SK-N-SH (cell line): ENCODE measurements at regions not wholly inside any gene's neighbourhood (a gene's known extent, or its start where the extent isn't known, plus 50 kb on each side); places are given as distances from the start of the nearest gene placed in this dataset.

ENCODE experiments used
- CTCF ChIA-PET: fragments of 300-600, 350-600 bp; formaldehyde crosslinking; extraction: SDS; loops from one replicate; lab custom pipeline; 2021; lab: Yijun Ruan, JAX
- POLR2A ChIA-PET: fragments of 350-600 bp; sonication (Branson Sonifier 250); formaldehyde crosslinking; extraction: SDS; loops from one replicate; lab custom pipeline; 2020; ENCODE audit warnings: antibody characterized with exemption, inconsistent platforms; lab: Yijun Ruan, JAX
- DNase-seq: peaks from one replicate; pipeline ENCODE4 v3.0.0; 2012
- H2AFZ ChIP-seq: fragments of 200-600 bp; sonication (generic); 2 replicates; pipeline ENCODE4 v1.8.1; 2016; ENCODE audit warnings: antibody characterized with exemption, mild to moderate bottlenecking, low read depth
- H3F3A ChIP-seq: fragments of 200-600 bp; sonication (generic); replicated peaks from 2 replicates; pipeline ENCODE3; 2016; ENCODE audit warnings: antibody characterized with exemption, mild to moderate bottlenecking; ENCODE audit not compliant: insufficient read depth
- H3K27ac ChIP-seq, 2 experiments: fragments of 200-500 bp in 1 of 2; fragments of 200-600 bp in 1 of 2; sonication (Bioruptor generic) in 1 of 2; sonication (generic), shearing (Covaris generic) in 1 of 2; 2 replicates each; pipeline versions ENCODE4 v1.5.1 to v1.6.1; 2014 to 2016; ENCODE audit warnings: low read depth in 2 of 2, inconsistent platforms in 1 of 2, low read length in 1 of 2, mild to moderate bottlenecking in 1 of 2, mixed read lengths in 1 of 2
- H3K27me3 ChIP-seq: fragments of 200-600 bp; sonication (generic), shearing (Covaris generic); 2 replicates; pipeline ENCODE4 v1.6.1; 2016; ENCODE audit warnings: mixed run types; ENCODE audit not compliant: insufficient read depth
- H3K36me3 ChIP-seq, 2 experiments: fragments of 200-500 bp in 1 of 2; fragments of 200-600 bp in 1 of 2; sonication (Bioruptor generic) in 1 of 2; sonication (generic) in 1 of 2; replicated peaks in 1 of 2; 2 replicates each; pipeline versions ENCODE3 to v1.5.1; 2014 to 2016; ENCODE audit warnings: low read length in 1 of 2, mild to moderate bottlenecking in 1 of 2; ENCODE audit not compliant: insufficient read depth in 2 of 2, control insufficient read depth in 1 of 2
- H3K4me1 ChIP-seq, 2 experiments: fragments of 200-500 bp in 1 of 2; fragments of 200-600 bp in 1 of 2; sonication (Bioruptor generic) in 1 of 2; sonication (generic), shearing (Covaris generic) in 1 of 2; 2 replicates each; pipeline versions ENCODE4 v1.5.1 to v1.6.1; 2014 to 2016; ENCODE audit warnings: low read depth in 1 of 2, low read length in 1 of 2, mixed run types in 1 of 2; ENCODE audit not compliant: insufficient read depth in 2 of 2, control insufficient read depth in 1 of 2
- H3K4me2 ChIP-seq: fragments of 200-600 bp; sonication (generic), shearing (Covaris generic); 2 replicates; pipeline ENCODE4 v1.6.1; 2017; ENCODE audit warnings: mixed run types
- H3K4me3 ChIP-seq, 2 experiments: fragments of 200-500 bp in 1 of 2; fragments of 200-600 bp in 1 of 2; sonication (Bioruptor generic) in 1 of 2; sonication (generic), shearing (Covaris generic) in 1 of 2; 2 replicates each; pipeline versions ENCODE4 v1.5.1 to v1.8.1; 2014 to 2016; ENCODE audit warnings: low read depth in 2 of 2, inconsistent platforms in 1 of 2, low read length in 1 of 2, mild to moderate bottlenecking in 1 of 2, mixed read lengths in 1 of 2, moderate library complexity in 1 of 2
- H3K79me2 ChIP-seq: fragments of 200-600 bp; sonication (generic); 2 replicates; pipeline ENCODE4 v1.8.1; 2017; ENCODE audit warnings: mild to moderate bottlenecking; ENCODE audit not compliant: insufficient read depth
- H3K9ac ChIP-seq: fragments of 200-600 bp; sonication (generic); 2 replicates; pipeline ENCODE4 v1.6.1; 2017; ENCODE audit warnings: mixed run types
- H3K9me2 ChIP-seq: fragments of 200-600 bp; sonication (generic); 2 replicates; pipeline ENCODE4 v1.6.1; 2017; ENCODE audit warnings: mixed run types
- H3K9me3 ChIP-seq: fragments of 200-600 bp; sonication (generic); 2 replicates; pipeline ENCODE4 v1.6.1; 2017; ENCODE audit warnings: mixed run types, mild to moderate bottlenecking, moderate library complexity
- H4K20me1 ChIP-seq: fragments of 200-600 bp; sonication (generic); 2 replicates; pipeline ENCODE4 v1.6.1; 2017; ENCODE audit warnings: mild to moderate bottlenecking, mixed run types; ENCODE audit not compliant: insufficient read depth
- CHD2 ChIP-seq: fragments of 150-350 bp; IDR thresholded peaks from 2 replicates; pipeline ENCODE4 v1.6.1; 2018; ENCODE audit warnings: low read length; ENCODE audit not compliant: partially characterized antibody
- CTCF ChIP-seq: fragments of 200-600 bp; sonication (generic); IDR thresholded peaks from 2 replicates; pipeline ENCODE4 v1.6.1; 2017; ENCODE audit warnings: antibody characterized with exemption, mild to moderate bottlenecking, moderate library complexity
- ELF1 ChIP-seq: IDR thresholded peaks from 2 replicates; pipeline ENCODE4 v1.4.0; 2012
- EP300 ChIP-seq, 2 experiments: IDR thresholded peaks; 2 replicates each; pipeline versions ENCODE4 v1.4.0 to v1.6.1; 2012; ENCODE audit warnings: borderline replicate concordance in 1 of 2, low read depth in 1 of 2, low read length in 1 of 2
- EZH2phosphoT487 ChIP-seq: fragments of 200-600 bp; sonication (generic); IDR thresholded peaks from 2 replicates; pipeline ENCODE4 v1.6.1; 2017; ENCODE audit warnings: low read depth, mixed run types, mild to moderate bottlenecking, antibody characterized with exemption, moderate library complexity, borderline replicate concordance
- FOSL2 ChIP-seq: IDR thresholded peaks from 2 replicates; pipeline ENCODE4 v1.4.0; 2012; ENCODE audit warnings: low read depth, mild to moderate bottlenecking, moderate library complexity, borderline replicate concordance
- FOXJ3 ChIP-seq: sonication (generic); formaldehyde crosslinking; IDR thresholded peaks from 2 replicates; pipeline ENCODE4 v1.5.1; 2020; ENCODE audit warnings: mild to moderate bottlenecking, missing genetic modification reagents
- FOXM1 ChIP-seq: IDR thresholded peaks from 2 replicates; pipeline ENCODE4 v1.4.0; 2012; ENCODE audit warnings: low read depth, mild to moderate bottlenecking
- GABPA ChIP-seq: IDR thresholded peaks from 2 replicates; pipeline ENCODE4 v1.4.0; 2012; ENCODE audit warnings: low read depth, mild to moderate bottlenecking
- GATA2 ChIP-seq: sonication (generic); formaldehyde crosslinking; IDR thresholded peaks from 2 replicates; pipeline ENCODE4 v1.5.0; 2020; ENCODE audit warnings: mild to moderate bottlenecking, missing genetic modification reagents
- JUND ChIP-seq: IDR thresholded peaks from 2 replicates; pipeline ENCODE4 v1.4.0; 2012
- MAX ChIP-seq: IDR thresholded peaks from 2 replicates; pipeline ENCODE4 v1.4.0; 2012; ENCODE audit warnings: low read depth
- MEF2A ChIP-seq: IDR thresholded peaks from 2 replicates; pipeline ENCODE4 v1.4.0; 2012; ENCODE audit warnings: low read depth, borderline replicate concordance
- MXI1 ChIP-seq: IDR thresholded peaks from 2 replicates; pipeline ENCODE4 v1.6.1; 2012; ENCODE audit warnings: mild to moderate bottlenecking, low read depth, low read length, improper control_type of control experiment
- NFIC ChIP-seq: IDR thresholded peaks from 2 replicates; pipeline ENCODE4 v1.4.0; 2012; ENCODE audit warnings: borderline replicate concordance
- NRF1 ChIP-seq: IDR thresholded peaks from 2 replicates; pipeline ENCODE4 v1.6.1; 2012; ENCODE audit warnings: low read depth, mild to moderate bottlenecking, low read length
- RCOR1 ChIP-seq: fragments of 150-350 bp; IDR thresholded peaks from 2 replicates; pipeline ENCODE4 v1.6.1; 2017; ENCODE audit warnings: antibody characterized with exemption, low read length
- REST ChIP-seq: IDR thresholded peaks from 2 replicates; pipeline ENCODE4 v1.6.1; 2012; ENCODE audit warnings: mild to moderate bottlenecking, low read depth, low read length, moderate library complexity
- SIN3A ChIP-seq: IDR thresholded peaks from 2 replicates; pipeline ENCODE4 v1.6.1; 2012; ENCODE audit warnings: low read depth, mild to moderate bottlenecking, low read length, moderate library complexity, borderline replicate concordance
- SMC3 ChIP-seq: IDR thresholded peaks from 2 replicates; pipeline ENCODE4 v1.6.1; 2012; ENCODE audit warnings: low read depth, low read length, improper control_type of control experiment
- TAF1 ChIP-seq: IDR thresholded peaks from 2 replicates; pipeline ENCODE4 v1.6.1; 2012; ENCODE audit warnings: low read depth, mild to moderate bottlenecking, low read length, moderate library complexity, borderline replicate concordance
- TCF12 ChIP-seq: IDR thresholded peaks from 2 replicates; pipeline ENCODE4 v1.4.0; 2012
- USF2 ChIP-seq: fragments of 150-350 bp; IDR thresholded peaks from 2 replicates; pipeline ENCODE4 v1.6.1; 2017; ENCODE audit warnings: antibody characterized with exemption, low read length, low read depth, borderline replicate concordance
- WGBS: methylation state at CpG from one replicate; pipeline ENCODE4 v1.1.6; 2017; ENCODE audit warnings: low lambda C conversion rate; 5-methylcytosine and 5-hydroxymethylcytosine counted together
- TF ChIP-seq, protein P1 (sequence below): IDR thresholded peaks from 2 replicates; pipeline ENCODE4; 2012
- TF ChIP-seq, protein P2 (sequence below): fragments of 150-350 bp; IDR thresholded peaks from 2 replicates; pipeline ENCODE4 v1.6.1; 2016; ENCODE audit warnings: mild to moderate bottlenecking, low read depth, low read length

GRCh38 chr1:203559523-203559922, 65.6 kb downstream of the OPTC start:
- Histone ChIP-seq H3K27me3 (no peaks in the 10 kb centered on the region), H3K9me3 (no peaks in the 10 kb centered on the region), H4K20me1 (no peaks in the 10 kb centered on the region), H3K27ac (peak overlapping the region; percentile 96 to 99; a peak in 3 of 4 replicates), H2AFZ (no peak overlapping the region), H3K4me3 (no peak overlapping the region), H3K4me2 (peak overlapping the region; percentile 83), H3K36me3 (no peaks in the 10 kb centered on the region), H3K9me2 (no peaks in the 10 kb centered on the region), H3K4me1 (peaks cover 37 to 41% of the 10 kb centered on the region in 2 experiments), H3K79me2 (no peaks in the 10 kb centered on the region), H3K9ac (peak overlapping the region; percentile 57), H3F3A (peaks cover 67% of the 10 kb centered on the region)
- DNase-seq = no peak
- WGBS = 54% methylated on average over 6 of the region's 6 CpGs
- CTCF ChIA-PET = no interaction called here
- POLR2A ChIA-PET = no interaction called here
- TF ChIP-seq NRF1 (no peak), CTCF (no peak), FOXM1 (no peak), FOXJ3 (CRISPR knock-in tag) (no peak), SIN3A (no peak), FOSL2 (peak; percentile 65), REST (0 out of 2 replicates have a peak, but pooled peaks have one; percentile 22), MXI1 (no peak), TAF1 (no peak), USF2 (no peak), GABPA (no peak; the same call in 1 of the 2 replicates), CHD2 (no peak), JUND (peak; percentile 71), ELF1 (no peak), NFIC (peak; percentile 60), MEF2A (no peak), SMC3 (no peak), RCOR1 (no peak), MAX (peak; percentile 57), EP300 (IDR thresholded peaks at IDR 0.05; ENCODE audit: borderline replicate concordance in 1 of 2, low read depth in 1 of 2, low read length in 1 of 2) (peak in 1 of 2 experiments; percentile 67; a peak in 1 of 4 replicates), GATA2 (no peak), TCF12 (peak; percentile 87), EZH2phosphoT487 (no peak)
- TF ChIP-seq, protein P1, sequence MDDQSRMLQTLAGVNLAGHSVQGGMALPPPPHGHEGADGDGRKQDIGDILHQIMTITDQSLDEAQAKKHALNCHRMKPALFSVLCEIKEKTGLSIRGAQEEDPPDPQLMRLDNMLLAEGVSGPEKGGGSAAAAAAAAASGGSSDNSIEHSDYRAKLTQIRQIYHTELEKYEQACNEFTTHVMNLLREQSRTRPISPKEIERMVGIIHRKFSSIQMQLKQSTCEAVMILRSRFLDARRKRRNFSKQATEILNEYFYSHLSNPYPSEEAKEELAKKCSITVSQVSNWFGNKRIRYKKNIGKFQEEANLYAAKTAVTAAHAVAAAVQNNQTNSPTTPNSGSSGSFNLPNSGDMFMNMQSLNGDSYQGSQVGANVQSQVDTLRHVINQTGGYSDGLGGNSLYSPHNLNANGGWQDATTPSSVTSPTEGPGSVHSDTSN = peak; percentile 85
- TF ChIP-seq, protein P2, sequence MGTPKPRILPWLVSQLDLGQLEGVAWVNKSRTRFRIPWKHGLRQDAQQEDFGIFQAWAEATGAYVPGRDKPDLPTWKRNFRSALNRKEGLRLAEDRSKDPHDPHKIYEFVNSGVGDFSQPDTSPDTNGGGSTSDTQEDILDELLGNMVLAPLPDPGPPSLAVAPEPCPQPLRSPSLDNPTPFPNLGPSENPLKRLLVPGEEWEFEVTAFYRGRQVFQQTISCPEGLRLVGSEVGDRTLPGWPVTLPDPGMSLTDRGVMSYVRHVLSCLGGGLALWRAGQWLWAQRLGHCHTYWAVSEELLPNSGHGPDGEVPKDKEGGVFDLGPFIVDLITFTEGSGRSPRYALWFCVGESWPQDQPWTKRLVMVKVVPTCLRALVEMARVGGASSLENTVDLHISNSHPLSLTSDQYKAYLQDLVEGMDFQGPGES = no peak
